ENCODE measurements at regions not wholly inside any gene's neighbourhood (a gene's known extent, or its start where the extent isn't known, plus 50 kb on each side); places are given as distances from the start of the nearest gene placed in this dataset.

DNA sequence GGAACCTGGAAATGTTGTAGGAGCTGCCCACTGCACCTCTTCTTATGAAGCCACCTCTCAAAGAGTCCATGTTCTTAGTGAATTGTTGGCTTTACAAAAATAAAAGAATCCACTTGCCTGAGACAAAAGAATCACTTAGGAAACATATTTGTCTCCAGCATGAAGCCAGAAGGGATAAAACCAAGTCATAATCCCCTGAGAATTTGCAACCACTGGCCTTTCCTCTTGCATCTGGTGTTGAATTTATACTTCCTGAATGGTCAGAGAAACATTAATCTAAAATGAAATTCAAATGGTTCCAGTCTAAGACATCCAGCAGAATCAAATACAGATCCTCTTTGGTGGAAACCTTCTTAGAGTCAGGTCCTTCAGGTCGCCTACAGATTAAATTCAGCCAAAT lies 192.5 kb upstream of the ECI2 start:
- ATAC-seq, result no peak
- no peaks in the 10 kb centered on the region for H3K36me3 ChIP-seq
- intact Hi-C loops (cut with DNase I), result no loop called here
- WGBS, 2 donors, result 80 to 84% methylated on average over 1 of the region's 1 CpG
- no peaks in the 10 kb centered on the region for H3K27me3 ChIP-seq
- TF ChIP-seq, protein P1, sequence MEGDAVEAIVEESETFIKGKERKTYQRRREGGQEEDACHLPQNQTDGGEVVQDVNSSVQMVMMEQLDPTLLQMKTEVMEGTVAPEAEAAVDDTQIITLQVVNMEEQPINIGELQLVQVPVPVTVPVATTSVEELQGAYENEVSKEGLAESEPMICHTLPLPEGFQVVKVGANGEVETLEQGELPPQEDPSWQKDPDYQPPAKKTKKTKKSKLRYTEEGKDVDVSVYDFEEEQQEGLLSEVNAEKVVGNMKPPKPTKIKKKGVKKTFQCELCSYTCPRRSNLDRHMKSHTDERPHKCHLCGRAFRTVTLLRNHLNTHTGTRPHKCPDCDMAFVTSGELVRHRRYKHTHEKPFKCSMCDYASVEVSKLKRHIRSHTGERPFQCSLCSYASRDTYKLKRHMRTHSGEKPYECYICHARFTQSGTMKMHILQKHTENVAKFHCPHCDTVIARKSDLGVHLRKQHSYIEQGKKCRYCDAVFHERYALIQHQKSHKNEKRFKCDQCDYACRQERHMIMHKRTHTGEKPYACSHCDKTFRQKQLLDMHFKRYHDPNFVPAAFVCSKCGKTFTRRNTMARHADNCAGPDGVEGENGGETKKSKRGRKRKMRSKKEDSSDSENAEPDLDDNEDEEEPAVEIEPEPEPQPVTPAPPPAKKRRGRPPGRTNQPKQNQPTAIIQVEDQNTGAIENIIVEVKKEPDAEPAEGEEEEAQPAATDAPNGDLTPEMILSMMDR (IDR thresholded peaks at IDR 0.05), result no peak
- H3K4me3 ChIP-seq, result no peak overlapping the region
- no peak for DNase-seq
- H3K27ac ChIP-seq, result no peak overlapping the region
- peaks cover 0 to 9% (median 0%) of the 10 kb centered on the region in 9 donors for H3K4me1 ChIP-seq
- H3K9me3 ChIP-seq, result no peaks in the 10 kb centered on the region

DNA sequence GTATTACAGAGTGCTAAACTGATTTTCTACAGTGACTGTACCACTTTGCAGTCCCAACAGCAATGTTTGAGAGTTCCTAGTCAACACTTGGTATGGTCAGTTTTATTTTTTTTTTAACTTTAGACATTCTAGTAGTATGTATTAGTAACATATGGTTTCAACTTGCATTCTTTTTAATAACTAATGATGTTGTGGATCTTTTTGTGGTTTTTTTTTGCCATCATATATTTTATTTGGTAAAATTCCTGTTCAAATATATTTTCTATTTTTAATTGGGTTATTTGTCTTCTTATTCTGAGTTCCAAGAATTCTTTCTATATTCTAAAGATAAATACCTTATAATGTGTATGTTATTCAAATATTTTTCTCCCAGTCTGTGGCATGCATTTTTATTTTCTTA lies 189.4 kb upstream of the ECI2 start:
- TF ChIP-seq, protein P1 (IDR thresholded peaks at IDR 0.05), result no peak

DNA sequence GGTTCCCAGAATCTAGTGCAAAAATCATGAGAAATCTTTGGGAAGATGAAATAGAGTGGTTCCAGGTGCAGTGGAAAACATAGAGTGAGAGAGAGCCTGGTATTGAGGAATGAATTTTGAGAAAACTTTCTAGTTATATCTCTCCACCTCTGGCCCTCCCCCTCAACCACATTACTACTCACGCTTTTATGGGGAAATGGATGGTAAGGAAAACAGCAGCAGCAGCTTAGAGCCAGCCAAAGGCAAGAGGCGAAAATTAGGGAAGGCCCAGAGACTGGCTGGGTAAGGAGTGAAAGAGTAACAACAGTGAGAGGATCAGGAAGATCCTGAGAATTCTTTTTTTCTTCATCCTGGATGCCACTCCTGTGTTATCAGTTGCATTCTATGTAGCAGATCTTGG lies 187.9 kb upstream of the ECI2 start:
- H3K36me3 ChIP-seq, result no peaks in the 10 kb centered on the region
- whole genome bisulfite sequencing, 2 donors, result 93 to 94% methylated on average over 2 of the region's 2 CpGs
- DNase-seq, result no peak
- intact Hi-C loops (cut with DNase I), result no loop called here
- TF ChIP-seq, protein P1 (IDR thresholded peaks at IDR 0.05), result no peak
- no peak for ATAC-seq
- H3K9me3 ChIP-seq, result no peaks in the 10 kb centered on the region
- H3K4me1 ChIP-seq, result peaks cover 8 to 44% (median 29%) of the 10 kb centered on the region in 9 donors
- no peak overlapping the region for H3K27ac ChIP-seq
- no peak overlapping the region for H3K4me3 ChIP-seq
- no peaks in the 10 kb centered on the region for H3K27me3 ChIP-seq

More for the DNA sequence above, 189.4 kb upstream of the ECI2 start:
- Histone ChIP-seq H3K36me3 (no peaks in the 10 kb centered on the region), H3K27me3 (no peaks in the 10 kb centered on the region), H3K4me1 (peaks cover 5 to 30% (median 21%) of the 10 kb centered on the region in 9 donors), H3K9me3 (no peaks in the 10 kb centered on the region), H3K27ac (no peak overlapping the region), H3K4me3 (no peak overlapping the region)
- no peak for ATAC-seq
- DNase-seq, result no peak
- intact Hi-C loops (cut with DNase I), result no loop called here

DNA sequence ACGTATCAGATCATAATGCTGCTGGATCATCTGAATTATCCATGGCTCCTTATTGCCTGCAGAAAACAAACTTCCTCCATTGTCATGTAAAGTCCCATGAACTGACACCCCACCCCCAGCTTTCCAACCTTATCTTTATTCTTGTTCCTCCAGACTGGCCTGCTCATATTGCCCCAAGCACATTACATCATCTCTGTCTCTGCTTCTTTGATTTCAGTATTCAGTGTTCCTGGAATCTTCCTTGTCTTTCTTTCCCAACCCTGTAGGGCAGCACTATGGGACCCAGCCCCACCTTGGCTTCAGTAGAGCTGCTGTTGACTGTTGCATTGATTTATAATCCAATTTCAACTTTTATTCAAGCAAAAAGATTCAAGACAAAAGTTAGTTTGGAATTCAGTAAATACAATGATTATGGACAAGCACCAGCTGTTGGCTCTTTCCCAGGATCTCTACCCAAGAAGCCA lies 187.5 kb upstream of the ECI2 start:
- DNase-seq, result no peak
- Histone ChIP-seq H3K4me3 (no peak overlapping the region), H3K9me3 (no peaks in the 10 kb centered on the region), H3K27me3 (no peaks in the 10 kb centered on the region), H3K4me1 (peaks cover 8 to 48% (median 33%) of the 10 kb centered on the region in 9 donors), H3K27ac (no peak overlapping the region), H3K36me3 (no peaks in the 10 kb centered on the region)
- TF ChIP-seq, protein P1 (IDR thresholded peaks at IDR 0.05), result no peak
- intact Hi-C loops (cut with DNase I), result no loop called here
- 89 to 96% methylated on average over 1 of the region's 1 CpG for WGBS, 2 donors
- ATAC-seq, result peak in 4 of 8 donors; percentile 17 to 76 (median 61)

Measured in heart right ventricle (tissue), 16 donors.